ENCODE measurements at regions not wholly inside any gene's neighbourhood (a gene's known extent, or its start where the extent isn't known, plus 50 kb on each side); places are given as distances from the start of the nearest gene placed in this dataset.
"Not testable (repeated sequence)": the region's sequence is repeated elsewhere in the genome, so short reads cannot be mapped to it uniquely, and the experiment has no call there.

- Histone ChIP-seq H3K9ac (ENCODE audit: low read length) (no peak overlapping the region), H3K4me3 (ENCODE audit: low read length) (no peak overlapping the region), H3K27me3 (ENCODE audit: control insufficient read depth, insufficient read depth, low read length) (no peaks in the 10 kb centered on the region), H3K36me3 (ENCODE audit: control insufficient read depth, insufficient read depth, low read length) (no peaks in the 10 kb centered on the region), H3K4me1 (ENCODE audit: control insufficient read depth, insufficient read depth, low read length) (no peaks in the 10 kb centered on the region), H3K9me3 (ENCODE audit: control insufficient read depth, low read length) (no peaks in the 10 kb centered on the region)
These were observed 876.9 kb downstream of the KCNT2 start for GRCh38 chr1:195731385-195731784.

GRCh38 chr1:195723796-195724194, 884.4 kb downstream of the KCNT2 start:
- Histone ChIP-seq H3K27me3 (ENCODE audit: control insufficient read depth, insufficient read depth, low read length) (no peaks in the 10 kb centered on the region), H3K9ac (ENCODE audit: low read length) (no peak overlapping the region), H3K9me3 (ENCODE audit: control insufficient read depth, low read length) (no peaks in the 10 kb centered on the region), H3K4me1 (ENCODE audit: control insufficient read depth, insufficient read depth, low read length) (no peaks in the 10 kb centered on the region), H3K36me3 (ENCODE audit: control insufficient read depth, insufficient read depth, low read length) (no peaks in the 10 kb centered on the region), H3K4me3 (ENCODE audit: low read length) (no peak overlapping the region)

- H3K4me1 ChIP-seq (ENCODE audit: control insufficient read depth, insufficient read depth, low read length); H3K9ac ChIP-seq (ENCODE audit: low read length); H3K36me3 ChIP-seq (ENCODE audit: control insufficient read depth, insufficient read depth, low read length); H3K4me3 ChIP-seq (ENCODE audit: low read length); H3K9me3 ChIP-seq (ENCODE audit: control insufficient read depth, low read length); H3K27me3 ChIP-seq (ENCODE audit: control insufficient read depth, insufficient read depth, low read length): not testable (repeated sequence)
These were observed 885.1 kb downstream of the KCNT2 start for GRCh38 chr1:195722852-195723795.

GRCh38 chr1:195722146-195722545, 886.1 kb downstream of the KCNT2 start:
- H3K36me3 ChIP-seq (ENCODE audit: control insufficient read depth, insufficient read depth, low read length); H3K4me1 ChIP-seq (ENCODE audit: control insufficient read depth, insufficient read depth, low read length); H3K9me3 ChIP-seq (ENCODE audit: control insufficient read depth, low read length); H3K4me3 ChIP-seq (ENCODE audit: low read length); H3K9ac ChIP-seq (ENCODE audit: low read length); H3K27me3 ChIP-seq (ENCODE audit: control insufficient read depth, insufficient read depth, low read length): not testable (repeated sequence)

GRCh38 chr1:195721210-195721971, 886.8 kb downstream of the KCNT2 start:
- Histone ChIP-seq H3K4me3 (ENCODE audit: low read length) (no peak overlapping the region), H3K36me3 (ENCODE audit: control insufficient read depth, insufficient read depth, low read length) (no peaks in the 10 kb centered on the region), H3K4me1 (ENCODE audit: control insufficient read depth, insufficient read depth, low read length) (no peaks in the 10 kb centered on the region), H3K27me3 (ENCODE audit: control insufficient read depth, insufficient read depth, low read length) (no peaks in the 10 kb centered on the region), H3K9ac (ENCODE audit: low read length) (no peak overlapping the region), H3K9me3 (ENCODE audit: control insufficient read depth, low read length) (no peaks in the 10 kb centered on the region)

- no peak overlapping the region for H3K9ac ChIP-seq (ENCODE audit: low read length)
- H3K4me3 ChIP-seq (ENCODE audit: low read length), result no peak overlapping the region
- no peaks in the 10 kb centered on the region for H3K4me1 ChIP-seq (ENCODE audit: control insufficient read depth, insufficient read depth, low read length)
- H3K9me3 ChIP-seq (ENCODE audit: control insufficient read depth, low read length), result no peaks in the 10 kb centered on the region
- no peaks in the 10 kb centered on the region for H3K36me3 ChIP-seq (ENCODE audit: control insufficient read depth, insufficient read depth, low read length)
- no peaks in the 10 kb centered on the region for H3K27me3 ChIP-seq (ENCODE audit: control insufficient read depth, insufficient read depth, low read length)
These were observed 890.6 kb downstream of the KCNT2 start for GRCh38 chr1:195717651-195718050.

GRCh38 chr1:195715652-195716051, 892.6 kb downstream of the KCNT2 start:
- H3K9ac ChIP-seq (ENCODE audit: low read length), result no peak overlapping the region
- no peaks in the 10 kb centered on the region for H3K4me1 ChIP-seq (ENCODE audit: control insufficient read depth, insufficient read depth, low read length)
- no peak overlapping the region for H3K4me3 ChIP-seq (ENCODE audit: low read length)
- H3K36me3 ChIP-seq (ENCODE audit: control insufficient read depth, insufficient read depth, low read length), result no peaks in the 10 kb centered on the region
- no peaks in the 10 kb centered on the region for H3K27me3 ChIP-seq (ENCODE audit: control insufficient read depth, insufficient read depth, low read length)
- no peaks in the 10 kb centered on the region for H3K9me3 ChIP-seq (ENCODE audit: control insufficient read depth, low read length)

- H3K4me1 ChIP-seq (ENCODE audit: control insufficient read depth, insufficient read depth, low read length), result no peaks in the 10 kb centered on the region
- H3K27me3 ChIP-seq (ENCODE audit: control insufficient read depth, insufficient read depth, low read length), result no peaks in the 10 kb centered on the region
- no peak overlapping the region for H3K4me3 ChIP-seq (ENCODE audit: low read length)
- H3K36me3 ChIP-seq (ENCODE audit: control insufficient read depth, insufficient read depth, low read length), result no peaks in the 10 kb centered on the region
- H3K9me3 ChIP-seq (ENCODE audit: control insufficient read depth, low read length), result no peaks in the 10 kb centered on the region
- H3K9ac ChIP-seq (ENCODE audit: low read length), result no peak overlapping the region
These were observed 894.0 kb downstream of the KCNT2 start for GRCh38 chr1:195714248-195714647.

- no peaks in the 10 kb centered on the region for H3K4me1 ChIP-seq (ENCODE audit: control insufficient read depth, insufficient read depth, low read length)
- H3K27me3 ChIP-seq (ENCODE audit: control insufficient read depth, insufficient read depth, low read length), result no peaks in the 10 kb centered on the region
- no peaks in the 10 kb centered on the region for H3K36me3 ChIP-seq (ENCODE audit: control insufficient read depth, insufficient read depth, low read length)
- no peak overlapping the region for H3K9ac ChIP-seq (ENCODE audit: low read length)
- H3K4me3 ChIP-seq (ENCODE audit: low read length), result no peak overlapping the region
- H3K9me3 ChIP-seq (ENCODE audit: control insufficient read depth, low read length), result no peaks in the 10 kb centered on the region
These were observed 898.4 kb downstream of the KCNT2 start for GRCh38 chr1:195709821-195710220.

GRCh38 chr1:195704028-195704427, 904.2 kb downstream of the KCNT2 start:
- no peaks in the 10 kb centered on the region for H3K9me3 ChIP-seq (ENCODE audit: control insufficient read depth, low read length)
- no peaks in the 10 kb centered on the region for H3K36me3 ChIP-seq (ENCODE audit: control insufficient read depth, insufficient read depth, low read length)
- no peak overlapping the region for H3K4me3 ChIP-seq (ENCODE audit: low read length)
- no peaks in the 10 kb centered on the region for H3K4me1 ChIP-seq (ENCODE audit: control insufficient read depth, insufficient read depth, low read length)
- no peaks in the 10 kb centered on the region for H3K27me3 ChIP-seq (ENCODE audit: control insufficient read depth, insufficient read depth, low read length)
- no peak overlapping the region for H3K9ac ChIP-seq (ENCODE audit: low read length)

- Histone ChIP-seq H3K36me3 (ENCODE audit: control insufficient read depth, insufficient read depth, low read length) (no peaks in the 10 kb centered on the region), H3K4me3 (ENCODE audit: low read length) (no peak overlapping the region), H3K9ac (ENCODE audit: low read length) (no peak overlapping the region), H3K27me3 (ENCODE audit: control insufficient read depth, insufficient read depth, low read length) (no peaks in the 10 kb centered on the region), H3K9me3 (ENCODE audit: control insufficient read depth, low read length) (no peaks in the 10 kb centered on the region), H3K4me1 (ENCODE audit: control insufficient read depth, insufficient read depth, low read length) (no peaks in the 10 kb centered on the region)
These were observed 907.1 kb downstream of the KCNT2 start for GRCh38 chr1:195701149-195701548.

- Histone ChIP-seq H3K9me3 (ENCODE audit: control insufficient read depth, low read length) (no peaks in the 10 kb centered on the region), H3K4me3 (ENCODE audit: low read length) (no peak overlapping the region), H3K36me3 (ENCODE audit: control insufficient read depth, insufficient read depth, low read length) (no peaks in the 10 kb centered on the region), H3K4me1 (ENCODE audit: control insufficient read depth, insufficient read depth, low read length) (no peaks in the 10 kb centered on the region), H3K27me3 (ENCODE audit: control insufficient read depth, insufficient read depth, low read length) (no peaks in the 10 kb centered on the region), H3K9ac (ENCODE audit: low read length) (no peak overlapping the region)
These were observed 911.1 kb downstream of the KCNT2 start for GRCh38 chr1:195697130-195697529.
